ENCODE measurements at regions not wholly inside any gene's neighbourhood (a gene's known extent, or its start where the extent isn't known, plus 50 kb on each side); places are given as distances from the start of the nearest gene placed in this dataset.

- Histone ChIP-seq H3K9me3 (replicated peaks in 1 of 3) (no peaks in the 10 kb centered on the region), H3K4me3 (no peak overlapping the region), H3K36me3 (replicated peaks in 1 of 2) (no peaks in the 10 kb centered on the region), H3K27ac (no peak overlapping the region), H3K27me3 (no peaks in the 10 kb centered on the region), H3K4me1 (replicated peaks in 1 of 2) (no peaks in the 10 kb centered on the region)
- WGBS, 4 donors = 82 to 94% (median 88%) methylated on average over 5 of the region's 5 CpGs
- TF ChIP-seq CTCF (IDR thresholded peaks at IDR 0.05) (no peak), POLR2A (IDR thresholded peaks at IDR 0.05) (no peak)
- intact Hi-C loops (cut with DNase I) = no loop called here
- DNase-seq = no peak
Observed at GRCh38 chr15:25535866-25536265, 97.0 kb upstream of the UBE3A start.

GRCh38 chr15:25534293-25534692 lies 95.5 kb upstream of the UBE3A start:
- 90 to 97% (median 94%) methylated on average over 6 of the region's 6 CpGs for WGBS, 4 donors
- no peak overlapping the region for H3K4me3 ChIP-seq
- H3K27ac ChIP-seq = no peak overlapping the region
- H3K4me1 ChIP-seq (replicated peaks in 1 of 2) = no peaks in the 10 kb centered on the region
- intact Hi-C loops (cut with DNase I) = no loop called here
- no peaks in the 10 kb centered on the region for H3K36me3 ChIP-seq (replicated peaks in 1 of 2)
- H3K9me3 ChIP-seq (replicated peaks in 1 of 3) = no peaks in the 10 kb centered on the region
- no peaks in the 10 kb centered on the region for H3K27me3 ChIP-seq
- TF ChIP-seq POLR2A (IDR thresholded peaks at IDR 0.05) (no peak), CTCF (IDR thresholded peaks at IDR 0.05) (no peak)
- no peak for DNase-seq

GRCh38 chr15:25532269-25533140 lies 93.7 kb upstream of the UBE3A start:
- no peaks in the 10 kb centered on the region for H3K4me1 ChIP-seq (replicated peaks in 1 of 2)
- no peaks in the 10 kb centered on the region for H3K9me3 ChIP-seq (replicated peaks in 1 of 3)
- H3K4me3 ChIP-seq = no peak overlapping the region
- no peaks in the 10 kb centered on the region for H3K27me3 ChIP-seq
- intact Hi-C loops (cut with DNase I) = no loop called here
- no peak for TF ChIP-seq CTCF (IDR thresholded peaks at IDR 0.05)
- no peak for TF ChIP-seq POLR2A (IDR thresholded peaks at IDR 0.05)
- 77 to 86% (median 81%) methylated on average over 4 of the region's 4 CpGs for WGBS, 4 donors
- no peak for DNase-seq
- no peak overlapping the region for H3K27ac ChIP-seq
- no peaks in the 10 kb centered on the region for H3K36me3 ChIP-seq (replicated peaks in 1 of 2)

GRCh38 chr15:25529774-25530173 lies 91.0 kb upstream of the UBE3A start:
- no peak for TF ChIP-seq CTCF (IDR thresholded peaks at IDR 0.05)
- TF ChIP-seq POLR2A (IDR thresholded peaks at IDR 0.05) = no peak
- Histone ChIP-seq H3K36me3 (replicated peaks in 1 of 2) (no peaks in the 10 kb centered on the region), H3K4me1 (replicated peaks in 1 of 2) (no peaks in the 10 kb centered on the region), H3K9me3 (replicated peaks in 1 of 3) (no peaks in the 10 kb centered on the region), H3K27ac (no peak overlapping the region), H3K27me3 (no peaks in the 10 kb centered on the region), H3K4me3 (no peak overlapping the region)
- DNase-seq = no peak
- intact Hi-C loops (cut with DNase I) = no loop called here
- 65 to 94% (median 78%) methylated on average over 3 of the region's 3 CpGs for WGBS, 4 donors
